CD4-positive, CD25-positive, alpha-beta regulatory T cell (primary cell): ENCODE measurements at regions not wholly inside any gene's neighbourhood (a gene's known extent, or its start where the extent isn't known, plus 50 kb on each side); places are given as distances from the start of the nearest gene placed in this dataset.

Experiments
- ATAC-seq, 2 donors: fragments of 150-1000 bp; cut with Tn5 transposase; one replicate each; pipeline ENCODE4 v1.10.0; 2021; ENCODE audit warnings: low read depth in 2 of 2, moderate number of reproducible peaks in 2 of 2, moderate library complexity in 1 of 2
- DNase-seq, 3 donors: peaks; one replicate each; pipeline versions ENCODE4 v3.0.0 to v3.0.0-alpha.2; 2012 to 2022; ENCODE audit warnings: mixed read lengths in 1 of 3
- H3K27ac ChIP-seq: one replicate; pipeline ENCODE4 v1.7.0; 2013; ENCODE audit warnings: mild to moderate bottlenecking, low read length; ENCODE audit not compliant: insufficient read depth, poor library complexity, severe bottlenecking
- H3K27me3 ChIP-seq: one replicate; pipeline ENCODE4 v1.7.0; 2013; ENCODE audit warnings: low read length; ENCODE audit not compliant: control insufficient read depth, insufficient read depth
- H3K36me3 ChIP-seq: one replicate; pipeline ENCODE4 v1.7.0; 2013; ENCODE audit warnings: mild to moderate bottlenecking, low read length, moderate library complexity; ENCODE audit not compliant: control insufficient read depth, insufficient read depth
- H3K4me1 ChIP-seq: 2 replicates; pipeline ENCODE4 v1.7.0; 2013; ENCODE audit warnings: mild to moderate bottlenecking, low read length; ENCODE audit not compliant: insufficient read depth, control insufficient read depth, poor library complexity, severe bottlenecking
- H3K4me3 ChIP-seq: one replicate; pipeline ENCODE4 v1.7.0; 2013; ENCODE audit warnings: low read depth, mild to moderate bottlenecking, low read length, moderate library complexity
- H3K9me3 ChIP-seq, 2 experiments: 1 replicate in 1 of 2; 2 replicates in 1 of 2; pipeline ENCODE4 v1.7.0; 2013; ENCODE audit warnings: low read length in 2 of 2, mild to moderate bottlenecking in 1 of 2, moderate library complexity in 1 of 2; ENCODE audit not compliant: control insufficient read depth in 2 of 2
- H3K27ac Mint-ChIP-seq, 3 donors: one replicate each; pipeline ENCODE4 v1.8.0; 2020 to 2022; ENCODE audit warnings: mild to moderate bottlenecking in 3 of 3, mixed read lengths in 3 of 3, moderate library complexity in 2 of 3
- H3K27me3 Mint-ChIP-seq: one replicate; pipeline ENCODE4 v1.8.0; 2022; ENCODE audit warnings: mild to moderate bottlenecking, mixed read lengths
- H3K36me3 Mint-ChIP-seq: one replicate; pipeline ENCODE4 v1.8.0; 2020; ENCODE audit warnings: mixed read lengths
- H3K4me1 Mint-ChIP-seq, 4 donors: one replicate each; pipeline ENCODE4 v1.8.0; 2020 to 2022; ENCODE audit warnings: mixed read lengths in 4 of 4, mild to moderate bottlenecking in 1 of 4
- H3K4me3 Mint-ChIP-seq, 4 donors: one replicate each; pipeline ENCODE4 v1.8.0; 2020 to 2022; ENCODE audit warnings: mild to moderate bottlenecking in 4 of 4, mixed read lengths in 4 of 4, moderate library complexity in 3 of 4
- H3K9me3 Mint-ChIP-seq, 7 donors: one replicate each; pipeline ENCODE4 v1.8.0; 2020 to 2022; ENCODE audit warnings: mixed read lengths in 7 of 7, mild to moderate bottlenecking in 3 of 7, moderate library complexity in 2 of 7

- Histone ChIP-seq H3K9me3 (no peaks in the 10 kb centered on the region), H3K27ac (no peak overlapping the region), H3K27me3 (no peaks in the 10 kb centered on the region), H3K4me1 (no peaks in the 10 kb centered on the region), H3K4me3 (no peak overlapping the region), H3K36me3 (no peaks in the 10 kb centered on the region)
- no peak overlapping the region for H3K4me3 Mint-ChIP-seq
- no peaks in the 10 kb centered on the region for H3K4me1 Mint-ChIP-seq
- no peak for DNase-seq
- no peak for ATAC-seq
- H3K36me3 Mint-ChIP-seq: no peaks in the 10 kb centered on the region
- H3K27ac Mint-ChIP-seq: no peak overlapping the region
- H3K27me3 Mint-ChIP-seq: no peaks in the 10 kb centered on the region
- peaks cover 0 to 4% (median 1%) of the 10 kb centered on the region in 7 donors for H3K9me3 Mint-ChIP-seq
These were observed 160.0 kb upstream of the SOX5 start for GRCh38 chr12:24109381-24110039.

GRCh38 chr12:24102676-24103075 lies 153.2 kb upstream of the SOX5 start:
- H3K9me3 ChIP-seq: no peaks in the 10 kb centered on the region
- DNase-seq (no peak), ATAC-seq (no peak)
- no peaks in the 10 kb centered on the region for H3K27me3 Mint-ChIP-seq
- no peak overlapping the region for H3K27ac ChIP-seq
- no peak overlapping the region for H3K27ac Mint-ChIP-seq
- no peak overlapping the region for H3K4me3 Mint-ChIP-seq
- peaks cover 0 to 4% (median 0%) of the 10 kb centered on the region in 7 donors for H3K9me3 Mint-ChIP-seq
- H3K36me3 ChIP-seq: no peaks in the 10 kb centered on the region
- H3K4me3 ChIP-seq: no peak overlapping the region
- no peaks in the 10 kb centered on the region for H3K36me3 Mint-ChIP-seq
- H3K27me3 ChIP-seq: no peaks in the 10 kb centered on the region
- no peaks in the 10 kb centered on the region for H3K4me1 ChIP-seq
- H3K4me1 Mint-ChIP-seq: no peaks in the 10 kb centered on the region

- H3K4me3 ChIP-seq: no peak overlapping the region
These were observed 150.1 kb upstream of the SOX5 start for GRCh38 chr12:24099576-24099975.

GRCh38 chr12:24095245-24095644 lies 145.8 kb upstream of the SOX5 start:
- no peaks in the 10 kb centered on the region for H3K27me3 ChIP-seq
- H3K27ac ChIP-seq: no peak overlapping the region
- H3K9me3 ChIP-seq: no peaks in the 10 kb centered on the region
- Mint-ChIP-seq H3K9me3 (peaks cover 0 to 9% (median 3%) of the 10 kb centered on the region in 7 donors), H3K27ac (no peak overlapping the region), H3K4me1 (no peaks in the 10 kb centered on the region), H3K36me3 (no peaks in the 10 kb centered on the region), H3K27me3 (no peaks in the 10 kb centered on the region), H3K4me3 (no peak overlapping the region)
- no peak for DNase-seq
- no peaks in the 10 kb centered on the region for H3K36me3 ChIP-seq
- ATAC-seq: no peak
- H3K4me1 ChIP-seq: no peaks in the 10 kb centered on the region
- H3K4me3 ChIP-seq: no peak overlapping the region

More at GRCh38 chr12:24099576-24099975, 150.1 kb upstream of the SOX5 start:
- DNase-seq: no peak
- Histone ChIP-seq H3K9me3 (no peaks in the 10 kb centered on the region), H3K36me3 (no peaks in the 10 kb centered on the region), H3K27me3 (no peaks in the 10 kb centered on the region), H3K27ac (no peak overlapping the region), H3K4me1 (no peaks in the 10 kb centered on the region)
- Mint-ChIP-seq H3K4me1 (no peaks in the 10 kb centered on the region), H3K9me3 (peaks cover 0 to 6% (median 4%) of the 10 kb centered on the region in 7 donors), H3K4me3 (no peak overlapping the region), H3K27me3 (no peaks in the 10 kb centered on the region), H3K27ac (no peak overlapping the region), H3K36me3 (no peaks in the 10 kb centered on the region)
- no peak for ATAC-seq

GRCh38 chr12:24089510-24089890 lies 140.0 kb upstream of the SOX5 start:
- Histone ChIP-seq H3K4me1 (no peaks in the 10 kb centered on the region), H3K27ac (no peak overlapping the region), H3K27me3 (no peaks in the 10 kb centered on the region), H3K4me3 (no peak overlapping the region), H3K36me3 (no peaks in the 10 kb centered on the region), H3K9me3 (no peaks in the 10 kb centered on the region)
- H3K27ac Mint-ChIP-seq: no peak overlapping the region
- no peaks in the 10 kb centered on the region for H3K27me3 Mint-ChIP-seq
- ATAC-seq (no peak), DNase-seq (no peak)
- H3K9me3 Mint-ChIP-seq: peaks cover 0 to 7% (median 2%) of the 10 kb centered on the region in 7 donors
- H3K4me1 Mint-ChIP-seq: no peaks in the 10 kb centered on the region
- H3K36me3 Mint-ChIP-seq: no peaks in the 10 kb centered on the region
- no peak overlapping the region for H3K4me3 Mint-ChIP-seq

- Histone ChIP-seq H3K27ac (no peak overlapping the region), H3K36me3 (no peaks in the 10 kb centered on the region), H3K9me3 (no peaks in the 10 kb centered on the region), H3K4me1 (no peaks in the 10 kb centered on the region), H3K4me3 (no peak overlapping the region), H3K27me3 (no peaks in the 10 kb centered on the region)
- Mint-ChIP-seq H3K4me1 (no peaks in the 10 kb centered on the region), H3K4me3 (no peak overlapping the region), H3K27me3 (no peaks in the 10 kb centered on the region), H3K27ac (no peak overlapping the region), H3K36me3 (no peaks in the 10 kb centered on the region), H3K9me3 (peaks cover 0 to 9% (median 2%) of the 10 kb centered on the region in 7 donors)
- ATAC-seq (no peak), DNase-seq (no peak)
These were observed 139.5 kb upstream of the SOX5 start for GRCh38 chr12:24088751-24089509.

- no peaks in the 10 kb centered on the region for H3K9me3 ChIP-seq
- no peaks in the 10 kb centered on the region for H3K27me3 ChIP-seq
- ATAC-seq (no peak), DNase-seq (no peak)
- no peaks in the 10 kb centered on the region for H3K36me3 Mint-ChIP-seq
- no peak overlapping the region for H3K27ac Mint-ChIP-seq
- no peak overlapping the region for H3K27ac ChIP-seq
- H3K4me1 Mint-ChIP-seq: no peaks in the 10 kb centered on the region
- no peaks in the 10 kb centered on the region for H3K27me3 Mint-ChIP-seq
- no peaks in the 10 kb centered on the region for H3K4me1 ChIP-seq
- H3K36me3 ChIP-seq: no peaks in the 10 kb centered on the region
- peaks cover 0 to 9% (median 4%) of the 10 kb centered on the region in 7 donors for H3K9me3 Mint-ChIP-seq
- no peak overlapping the region for H3K4me3 Mint-ChIP-seq
- no peak overlapping the region for H3K4me3 ChIP-seq
These were observed 137.8 kb upstream of the SOX5 start for GRCh38 chr12:24087294-24087693.

- no peak overlapping the region for H3K4me3 Mint-ChIP-seq
- Histone ChIP-seq H3K27me3 (no peaks in the 10 kb centered on the region), H3K27ac (no peak overlapping the region), H3K36me3 (no peaks in the 10 kb centered on the region), H3K4me3 (no peak overlapping the region), H3K4me1 (no peaks in the 10 kb centered on the region), H3K9me3 (no peaks in the 10 kb centered on the region)
- no peak overlapping the region for H3K27ac Mint-ChIP-seq
- H3K36me3 Mint-ChIP-seq: no peaks in the 10 kb centered on the region
- H3K9me3 Mint-ChIP-seq: peaks cover 0 to 8% (median 0%) of the 10 kb centered on the region in 7 donors
- no peaks in the 10 kb centered on the region for H3K4me1 Mint-ChIP-seq
- DNase-seq (no peak), ATAC-seq (no peak)
- no peaks in the 10 kb centered on the region for H3K27me3 Mint-ChIP-seq
These were observed 135.3 kb upstream of the SOX5 start for GRCh38 chr12:24084800-24085199.
